ENCODE measurements at regions not wholly inside any gene's neighbourhood (a gene's known extent, or its start where the extent isn't known, plus 50 kb on each side); places are given as distances from the start of the nearest gene placed in this dataset.
"Not testable (repeated sequence)": the region's sequence is repeated elsewhere in the genome, so short reads cannot be mapped to it uniquely, and the experiment has no call there.

DNA sequence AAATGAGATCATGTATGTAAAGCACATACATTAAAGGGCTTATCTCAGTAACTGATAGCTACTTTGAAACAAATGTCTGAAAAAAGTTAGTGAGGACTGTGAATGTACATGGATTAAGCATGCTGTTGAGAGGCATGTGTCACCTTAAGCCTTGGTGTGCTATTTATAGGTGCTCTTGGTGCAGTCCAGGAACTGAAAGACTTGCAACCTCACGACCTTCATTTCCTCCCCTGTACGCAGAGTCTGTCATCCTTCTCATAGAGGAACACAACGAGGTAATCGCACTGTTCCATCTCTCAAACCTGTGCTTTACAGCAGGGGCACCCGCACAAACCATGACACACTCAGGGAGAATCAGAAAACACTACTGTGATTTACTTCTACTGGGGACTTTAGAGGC, 65.6 kb downstream of the UFM1 start:
- peak; percentile 8 for DNase-seq

DNA sequence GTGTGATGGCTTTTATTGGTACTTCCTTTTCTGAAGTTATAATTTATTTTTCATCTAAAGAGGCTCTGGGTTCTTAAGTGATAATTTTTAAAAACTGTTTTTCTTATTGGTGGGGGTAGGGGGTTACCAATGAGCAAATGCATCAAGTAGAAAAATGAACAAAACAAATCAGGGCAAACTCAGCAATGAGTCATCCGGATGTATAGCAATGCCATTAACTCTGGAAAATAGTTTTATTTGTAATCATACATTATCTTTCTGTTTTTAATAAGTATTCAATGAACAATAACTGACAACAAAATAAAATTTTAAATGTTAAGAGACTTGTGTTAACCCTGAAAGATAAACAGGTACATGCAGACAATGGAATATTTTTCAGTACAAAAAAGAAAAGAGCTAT, 67.6 kb downstream of the UFM1 start:
- no peak for DNase-seq

DNA sequence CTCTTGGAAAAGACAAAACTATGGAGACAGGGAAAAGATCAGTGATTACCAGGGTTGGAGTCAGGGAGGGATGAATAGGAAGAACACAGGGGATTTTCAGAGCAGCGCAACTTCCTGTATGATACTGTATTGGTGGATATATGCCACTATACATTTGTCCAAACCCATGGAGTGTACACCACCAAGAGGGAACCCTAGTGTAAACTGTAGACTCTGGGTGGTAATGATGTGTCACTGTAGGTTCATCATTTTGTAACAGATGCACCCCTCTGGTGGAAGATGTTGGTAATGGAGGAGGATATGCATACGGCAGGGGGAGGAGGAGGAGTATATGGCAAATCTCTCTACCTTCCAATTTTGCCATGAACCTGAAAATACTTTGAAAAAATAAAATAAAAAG, 68.1 kb downstream of the UFM1 start:
- DNase-seq, result peak; percentile 11

GRCh38 chr13:38418286-38418685, 68.6 kb downstream of the UFM1 start:
- no peak for DNase-seq

- DNase-seq, result no peak
Measured at GRCh38 chr13:38419312-38419873, 69.7 kb downstream of the UFM1 start.

DNA sequence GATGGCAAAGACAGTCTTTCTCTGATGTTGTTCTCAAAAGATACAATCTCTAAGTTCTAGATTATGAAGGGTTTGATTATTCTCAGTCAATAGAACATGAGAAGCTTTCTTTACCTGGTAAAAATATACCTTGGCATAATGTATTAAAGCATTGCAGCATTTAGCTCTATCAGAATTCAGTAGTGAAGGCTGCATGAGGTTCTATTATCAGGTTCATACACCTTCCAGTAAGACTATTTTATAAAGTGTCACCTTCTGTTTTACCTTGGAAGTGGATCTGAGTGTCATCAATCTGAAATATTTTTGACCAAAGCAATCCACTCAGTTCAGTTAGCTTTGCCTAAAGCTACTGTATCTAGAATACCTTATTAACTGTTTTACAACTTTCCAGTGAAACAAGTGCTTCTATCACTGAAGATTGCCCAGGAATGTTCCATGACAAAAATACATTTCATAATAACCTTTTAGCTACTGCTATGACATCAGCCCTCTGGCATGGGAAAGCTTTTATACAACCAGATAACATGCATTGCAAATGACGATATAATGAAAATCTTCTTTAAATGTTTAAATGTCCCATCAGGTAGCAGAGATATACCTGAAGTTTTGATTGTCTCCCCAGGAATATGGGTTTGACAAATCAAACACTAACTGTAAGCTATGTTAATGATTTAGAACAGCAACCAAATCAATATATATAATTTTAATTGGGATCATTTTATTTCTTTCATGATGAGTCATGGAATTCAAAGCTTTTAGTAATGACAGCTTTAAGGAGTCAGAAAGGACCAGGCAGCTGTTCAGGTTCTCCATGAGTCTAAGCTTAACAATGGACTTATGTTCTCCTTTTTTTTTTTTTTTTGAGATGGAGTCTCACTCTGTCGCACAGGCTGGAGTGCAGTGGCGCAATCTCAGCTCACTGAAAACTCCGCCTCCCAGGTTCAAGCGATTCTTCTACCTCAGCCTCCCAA, 72.2 kb downstream of the UFM1 start:
- no peak for DNase-seq

DNA sequence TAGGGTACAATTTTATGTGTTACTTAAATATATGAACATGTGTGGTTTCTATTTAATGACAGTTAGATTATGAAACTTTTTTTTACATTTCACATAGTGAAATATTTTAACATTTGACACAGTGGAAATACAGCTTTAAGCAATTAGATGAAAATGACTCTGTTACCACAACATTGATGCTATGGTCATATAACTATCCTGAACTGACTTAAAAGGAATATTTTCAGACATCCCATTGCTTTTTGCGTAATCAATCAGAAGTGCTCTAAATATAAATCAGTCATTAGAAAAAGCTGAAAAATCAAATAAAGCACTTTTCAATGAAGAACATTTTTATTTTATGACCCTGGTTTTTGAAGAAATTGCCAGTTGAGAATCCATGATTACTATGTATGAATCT, 80.3 kb downstream of the UFM1 start:
- DNase-seq, result no peak

DNA sequence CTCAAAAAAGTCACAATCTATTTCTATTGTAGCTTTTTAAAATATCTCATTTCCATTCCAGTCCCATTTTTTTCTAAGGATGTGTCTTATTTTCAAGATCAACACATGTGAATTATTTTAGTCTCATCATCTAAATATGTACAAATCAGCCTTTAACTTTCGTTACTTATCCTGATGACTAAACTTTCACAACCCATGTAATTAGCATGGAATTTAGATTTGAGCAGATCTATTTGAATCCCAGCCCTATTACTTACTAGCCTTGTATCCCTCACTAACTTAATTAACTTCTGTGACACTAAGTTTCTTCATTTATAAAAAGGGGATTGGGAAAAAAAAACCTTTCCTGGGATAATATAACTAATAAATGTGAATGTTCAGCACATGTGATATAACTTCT, 81.1 kb downstream of the UFM1 start:
- DNase-seq, result no peak

GRCh38 chr13:38440666-38441065, 91.0 kb downstream of the UFM1 start:
- no peak for DNase-seq

DNA sequence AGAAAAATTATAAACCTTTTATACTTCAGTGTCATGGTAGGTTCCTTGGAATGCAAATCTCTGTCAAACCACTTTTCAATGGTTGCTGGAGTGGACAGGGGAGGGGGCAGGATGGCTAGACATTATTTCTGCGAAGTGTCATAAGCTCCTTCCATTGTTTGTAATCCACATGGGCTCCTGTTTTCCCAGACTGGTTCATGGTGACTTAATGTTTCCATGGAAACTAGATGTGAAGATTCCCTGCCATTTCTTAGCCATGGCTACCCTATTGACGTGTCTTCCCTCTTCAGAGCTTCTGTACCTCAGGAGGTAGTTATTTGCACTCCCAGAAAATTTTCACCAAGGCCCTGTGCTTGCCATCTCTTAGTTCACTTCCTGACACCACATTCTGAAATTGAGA, 95.3 kb downstream of the UFM1 start:
- no peak for DNase-seq

GRCh38 chr13:38452656-38453055, 103.0 kb downstream of the UFM1 start:
- no peak for DNase-seq

- no peak for DNase-seq
Measured at GRCh38 chr13:38462605-38463004, 113.0 kb downstream of the UFM1 start.

DNA sequence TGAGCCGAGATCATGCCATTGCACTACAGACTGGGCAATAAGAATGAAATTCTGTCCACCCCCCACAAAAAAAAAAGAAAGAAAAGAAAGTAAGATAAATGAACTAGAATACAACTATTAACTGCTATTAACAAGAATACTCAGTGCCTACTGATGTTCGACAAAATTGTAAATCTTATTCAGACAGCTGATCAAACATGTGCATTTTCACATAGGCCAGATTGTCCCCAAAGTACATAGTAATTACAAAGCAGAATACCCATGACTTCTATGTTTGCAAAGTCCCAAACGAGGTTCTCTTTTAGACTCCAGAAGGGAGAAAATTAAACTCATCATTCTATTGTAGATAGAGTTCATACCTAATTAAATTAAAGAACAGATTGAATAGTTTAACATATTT, 113.4 kb downstream of the UFM1 start:
- no peak for DNase-seq

DNA sequence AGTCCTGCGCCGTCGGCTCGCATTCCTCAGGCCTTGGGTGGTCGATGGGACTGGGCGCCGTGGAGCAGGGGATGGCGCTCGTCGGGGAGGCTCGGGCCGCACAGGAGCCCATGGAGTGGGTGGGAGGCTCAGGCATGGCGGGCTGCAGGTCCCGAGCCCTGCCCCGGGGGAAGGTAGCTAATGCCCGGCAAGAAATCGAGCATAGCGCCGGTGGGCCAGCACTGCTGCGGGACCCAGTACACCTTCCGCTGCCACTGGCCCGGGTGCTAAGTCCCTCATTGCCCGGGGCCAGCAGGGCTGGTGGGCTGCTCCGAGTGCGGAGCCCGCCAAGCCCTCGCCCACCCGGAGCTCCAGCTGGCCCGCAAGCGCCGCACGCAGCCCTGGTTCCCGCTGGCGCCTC, 122.8 kb downstream of the UFM1 start:
- DNase-seq, result not testable (repeated sequence)

DNA sequence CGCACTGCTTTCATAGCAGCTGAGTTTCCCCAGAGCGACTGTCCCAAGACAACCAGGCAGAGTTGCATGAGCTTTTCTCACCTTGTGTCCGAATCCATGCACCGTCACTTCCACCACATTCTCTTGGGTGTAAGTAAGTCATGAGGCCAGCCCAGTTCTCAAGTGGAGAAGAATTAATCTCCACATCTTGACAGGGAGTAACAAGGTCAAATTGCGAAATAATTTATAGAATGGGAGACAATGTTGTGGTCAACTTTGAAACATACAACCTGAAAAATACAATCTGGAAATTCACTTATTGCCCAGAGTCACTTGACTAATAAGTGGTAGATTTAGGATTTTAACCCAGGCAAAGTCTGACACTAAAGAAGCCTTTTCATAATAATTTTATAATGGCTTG, 123.7 kb downstream of the UFM1 start:
- DNase-seq, result no peak

GRCh38 chr13:38477676-38478075, 128.0 kb downstream of the UFM1 start:
- DNase-seq, result no peak

GRCh38 chr13:38483623-38484022, 134.0 kb downstream of the UFM1 start:
- no peak for DNase-seq

- no peak for DNase-seq
Measured at GRCh38 chr13:38490657-38491056, 141.0 kb downstream of the UFM1 start.

DNA sequence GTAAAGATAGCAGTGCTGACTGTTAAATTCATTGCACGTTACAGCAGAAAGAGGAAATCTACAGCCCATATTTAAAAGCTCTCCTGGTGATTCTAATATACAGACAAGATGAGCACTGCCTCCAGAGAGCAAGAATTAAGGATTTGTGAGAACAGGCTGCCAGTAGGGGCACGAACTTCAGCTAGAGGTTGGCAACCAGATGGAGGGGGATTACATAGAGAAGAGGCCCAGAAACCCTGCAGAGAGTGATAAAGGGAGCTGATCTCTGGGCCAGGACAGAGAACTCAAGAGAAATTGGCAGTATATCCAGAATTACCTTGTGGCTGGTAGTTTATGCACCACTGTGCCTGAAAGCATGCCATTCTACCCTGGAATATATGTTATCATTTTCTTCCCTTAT, 144.8 kb downstream of the UFM1 start:
- no peak for DNase-seq

- DNase-seq, result no peak
Measured at GRCh38 chr13:38496917-38497316, 147.3 kb downstream of the UFM1 start.

DNA sequence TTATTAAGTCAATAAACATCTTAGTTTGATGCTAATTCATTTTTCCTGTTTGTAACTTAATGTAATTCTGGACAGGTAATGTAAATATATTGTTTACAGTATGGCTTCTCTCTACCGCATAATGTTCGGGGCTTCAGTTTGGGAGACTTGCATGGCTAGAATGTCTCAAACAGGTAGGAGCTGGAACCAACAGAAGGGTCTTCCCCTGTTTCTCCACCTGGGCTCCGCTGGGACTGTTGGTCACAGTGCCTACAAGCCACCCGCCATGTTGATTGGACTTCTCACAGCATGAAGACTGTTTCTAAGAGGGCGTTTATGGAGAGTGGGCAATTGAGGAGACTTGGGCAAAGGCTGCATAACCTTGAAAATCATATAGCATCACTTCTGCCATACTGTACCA, 148.6 kb downstream of the UFM1 start:
- DNase-seq, result no peak

- no peak for DNase-seq
Measured at GRCh38 chr13:38514575-38514974, 164.9 kb downstream of the UFM1 start.

- no peak for DNase-seq
Measured at GRCh38 chr13:38518328-38518727, 168.5 kb upstream of the FREM2 start.

DNA sequence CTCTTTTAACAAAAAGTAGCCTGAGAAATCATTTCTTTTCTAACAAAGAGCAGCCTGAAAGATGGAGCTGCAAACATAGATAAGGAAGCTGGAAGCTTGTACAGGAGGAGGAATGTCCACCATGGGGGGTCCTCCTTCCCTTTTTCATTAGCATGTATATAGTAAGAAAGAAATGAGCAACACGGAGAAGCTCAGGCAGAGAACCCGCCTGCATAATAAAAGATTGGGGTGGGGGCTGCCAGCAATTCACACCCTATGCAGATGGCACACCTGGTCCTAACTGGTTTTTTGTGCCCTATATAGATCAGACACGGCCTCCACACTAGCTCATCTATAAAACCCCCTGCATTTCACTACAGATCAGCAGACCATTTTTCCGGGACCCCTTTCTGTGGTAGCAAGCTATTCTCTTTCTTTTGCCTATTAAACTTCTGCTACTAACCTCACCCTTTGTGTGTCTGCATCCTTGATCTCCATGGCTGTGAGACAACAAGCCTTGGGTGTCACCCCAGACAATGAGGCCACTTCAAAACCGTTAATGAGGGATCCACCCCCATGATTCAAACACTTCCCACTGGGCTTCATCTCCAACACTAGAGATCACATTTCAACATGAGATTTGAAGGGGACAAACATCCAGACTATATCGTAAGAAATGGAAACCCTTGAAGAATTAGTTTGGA, 167.5 kb upstream of the FREM2 start:
- DNase-seq, result no peak
